Psoas muscle (tissue), 7 donors: ENCODE measurements at regions not wholly inside any gene's neighbourhood (a gene's known extent, or its start where the extent isn't known, plus 50 kb on each side); places are given as distances from the start of the nearest gene placed in this dataset.

ENCODE experiments used
- ATAC-seq, 4 donors: fragments of 200-7000 bp; cut with Tn5 transposase; one replicate each; pipeline ENCODE4 v1.9.1; 2020; ENCODE audit warnings: moderate library complexity in 3 of 4, mild to moderate bottlenecking in 2 of 4
- DNase-seq, 2 donors: peaks; one replicate each; pipeline ENCODE4 v3.0.0-alpha.2; 2020
- H3K27ac ChIP-seq: fragments of 200-600 bp; one replicate; pipeline ENCODE4 v1.8.0; 2022
- H3K27me3 ChIP-seq, 3 donors: fragments of 200-600 bp in 1 of 3; one replicate each; pipeline versions ENCODE4 v1.6.1 to v1.8.0; 2013 to 2022; ENCODE audit warnings: low read length in 2 of 3, mild to moderate bottlenecking in 2 of 3, moderate library complexity in 1 of 3; ENCODE audit not compliant: insufficient read depth in 3 of 3
- H3K36me3 ChIP-seq, 2 donors: fragments of 200-600 bp in 1 of 2; one replicate each; pipeline versions ENCODE4 v1.6.1 to v1.8.0; 2013 to 2022; ENCODE audit warnings: low read depth in 1 of 2, mild to moderate bottlenecking in 1 of 2, moderate library complexity in 1 of 2; ENCODE audit not compliant: insufficient read depth in 1 of 2
- H3K4me1 ChIP-seq: fragments of 200-600 bp; one replicate; pipeline ENCODE4 v1.8.0; 2022
- H3K4me3 ChIP-seq: fragments of 200-600 bp; one replicate; pipeline ENCODE4 v1.8.0; 2022; ENCODE audit warnings: mild to moderate bottlenecking
- H3K9me3 ChIP-seq: fragments of 200-600 bp; one replicate; pipeline ENCODE4 v1.8.0; 2022
- CTCF ChIP-seq: fragments of 200-600 bp; IDR thresholded peaks from one replicate; pipeline ENCODE4 v1.8.0; 2022; ENCODE audit warnings: antibody characterized with exemption
- WGBS, 3 donors: extraction: QIAGEN DNeasy Blood & Tissue Kit; methylation state at CpG; one replicate each; pipeline versions ENCODE4 v1.1.6 to v1.1.7; 2013; 5-methylcytosine and 5-hydroxymethylcytosine counted together
- intact Hi-C, 2 donors: fragments of 100-400 bp; cut with DNase I; formaldehyde crosslinking; loops; one replicate each; pipeline versions ENCODE4 v1.11.0 to v1.14.2; 2022
- donor health status: healthy with polysubstance abuse.
- donor health status: DM: no; HTN: no; CAD: no; lungs with moderate emphysema.
- donor health status: Bipolar disorder and iron deficiency.
- donor health status: healthy.
- donor health status: DM: yes; HTN: yes; CAD: no.
- donor health status: DM: no; HTN: no; CAD: no.
- donor health status: DM: yes; HTN: yes; CAD: no.

- DNase-seq, result no peak
- Histone ChIP-seq H3K36me3 (no peaks in the 10 kb centered on the region), H3K27ac (no peak overlapping the region), H3K27me3 (no peaks in the 10 kb centered on the region), H3K9me3 (no peaks in the 10 kb centered on the region), H3K4me3 (no peak overlapping the region), H3K4me1 (peaks cover 7% of the 10 kb centered on the region)
- no peak for ATAC-seq
- intact Hi-C loops, result no loop called here
- TF ChIP-seq CTCF, result no peak
- 38 to 49% (median 43%) methylated on average over 4 of the region's 4 CpGs for whole genome bisulfite sequencing, 3 donors
These were observed 405.1 kb upstream of the CWC22 start for GRCh38 chr2:180412219-180412618.

- ATAC-seq, result no peak
- Histone ChIP-seq H3K4me1 (peaks cover 7% of the 10 kb centered on the region), H3K9me3 (no peaks in the 10 kb centered on the region), H3K4me3 (no peak overlapping the region), H3K27ac (no peak overlapping the region), H3K36me3 (no peaks in the 10 kb centered on the region), H3K27me3 (no peaks in the 10 kb centered on the region)
- WGBS, 3 donors, result 43 to 48% (median 45%) methylated on average over 5 of the region's 5 CpGs
- intact Hi-C loops, result no loop called here
- TF ChIP-seq CTCF, result no peak
- no peak for DNase-seq
These were observed 404.6 kb upstream of the CWC22 start for GRCh38 chr2:180411661-180412060.

GRCh38 chr2:180406687-180407086, 399.6 kb upstream of the CWC22 start:
- Histone ChIP-seq H3K4me3 (no peak overlapping the region), H3K9me3 (no peaks in the 10 kb centered on the region), H3K36me3 (no peaks in the 10 kb centered on the region), H3K27ac (no peak overlapping the region), H3K4me1 (no peaks in the 10 kb centered on the region), H3K27me3 (no peaks in the 10 kb centered on the region)
- 61 to 83% (median 80%) methylated on average over 3 to 4 of the region's 4 CpGs for WGBS, 3 donors
- no peak for DNase-seq
- no peak for ATAC-seq
- intact Hi-C loops, result no loop called here
- no peak for TF ChIP-seq CTCF

GRCh38 chr2:180405520-180405919, 398.4 kb upstream of the CWC22 start:
- Histone ChIP-seq H3K27me3 (no peaks in the 10 kb centered on the region), H3K9me3 (no peaks in the 10 kb centered on the region), H3K27ac (no peak overlapping the region), H3K4me1 (no peaks in the 10 kb centered on the region), H3K4me3 (no peak overlapping the region), H3K36me3 (no peaks in the 10 kb centered on the region)
- DNase-seq (no peak), ATAC-seq (no peak)
- 80 to 89% (median 82%) methylated on average over 3 of the region's 3 CpGs for WGBS, 3 donors
- intact Hi-C loops, result no loop called here
- no peak for TF ChIP-seq CTCF

- DNase-seq (no peak), ATAC-seq (no peak)
- no peak overlapping the region for H3K27ac ChIP-seq
- intact Hi-C loops, result no loop called here
- peaks cover 9% of the 10 kb centered on the region for H3K9me3 ChIP-seq
- no peaks in the 10 kb centered on the region for H3K27me3 ChIP-seq
- no peaks in the 10 kb centered on the region for H3K36me3 ChIP-seq
- no peak overlapping the region for H3K4me3 ChIP-seq
- no peaks in the 10 kb centered on the region for H3K4me1 ChIP-seq
- TF ChIP-seq CTCF, result no peak
These were observed 387.2 kb upstream of the CWC22 start for GRCh38 chr2:180394305-180394704.
